ENCODE measurements at regions not wholly inside any gene's neighbourhood (a gene's known extent, or its start where the extent isn't known, plus 50 kb on each side); places are given as distances from the start of the nearest gene placed in this dataset.

GRCh38 chr14:44010595-44010994 is 496.5 kb downstream of the FSCB start:
- Histone ChIP-seq H3K4me1 (ENCODE audit: control insufficient read depth, extremely low read depth, insufficient read depth, low read length) (no peaks in the 10 kb centered on the region), H3K9me3 (ENCODE audit: control insufficient read depth, insufficient read depth, low read depth, low read length) (no peaks in the 10 kb centered on the region), H3K27me3 (ENCODE audit: control insufficient read depth, insufficient read depth, low read length) (no peaks in the 10 kb centered on the region), H3K36me3 (ENCODE audit: control insufficient read depth, insufficient read depth, low read length) (no peaks in the 10 kb centered on the region), H3K79me2 (ENCODE audit: control insufficient read depth, insufficient read depth, low read length) (no peaks in the 10 kb centered on the region), H2AFZ (ENCODE audit: low read length) (no peak overlapping the region), H3K4me3 (replicated peaks in 1 of 4; ENCODE audit: control extremely low read depth in 1 of 4, insufficient read depth in 1 of 4, low read depth in 3 of 4, low read length in 4 of 4) (no peak overlapping the region), H3K4me2 (ENCODE audit: extremely low read depth, insufficient read depth, low read length) (no peak overlapping the region), H3K27ac (ENCODE audit: insufficient read depth, low read length) (no peak overlapping the region), H4K20me1 (ENCODE audit: control insufficient read depth, extremely low read depth, insufficient read depth, low read length) (no peaks in the 10 kb centered on the region), H3K9ac (ENCODE audit: insufficient read depth, low read length) (no peak overlapping the region)
- DNase-seq (ENCODE audit: low read depth in 2 of 2): no peak
- TF ChIP-seq CTCF (conservative IDR thresholded peaks at IDR 0.05 in 1 of 2, IDR thresholded peaks at IDR 0.05 in 1 of 2; ENCODE audit: low read depth in 1 of 2, low read length in 2 of 2) (no peak), EZH2 (IDR thresholded peaks at IDR 0.05; ENCODE audit: low read length, missing control alignments) (no peak)

DNA sequence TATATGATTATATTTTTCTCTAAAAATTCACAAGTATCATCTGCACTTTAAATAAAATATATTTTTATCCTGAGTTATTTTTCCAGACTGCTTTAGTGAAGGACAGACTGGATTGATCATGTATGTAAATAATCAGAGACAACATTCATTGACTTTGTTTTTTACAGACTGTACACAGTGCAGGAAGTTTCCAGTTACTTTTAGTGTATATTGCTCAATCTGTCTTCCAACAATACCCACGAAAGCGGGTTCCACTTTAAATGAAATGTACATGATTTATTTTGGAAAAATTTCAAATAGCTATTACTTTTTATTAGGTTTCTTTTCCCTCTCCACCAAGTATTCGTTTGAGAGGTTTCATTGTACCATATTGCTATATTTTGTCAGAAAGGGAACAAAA is 497.0 kb downstream of the FSCB start:
- Histone ChIP-seq H4K20me1 (ENCODE audit: control insufficient read depth, extremely low read depth, insufficient read depth, low read length) (no peaks in the 10 kb centered on the region), H3K4me1 (ENCODE audit: control insufficient read depth, extremely low read depth, insufficient read depth, low read length) (no peaks in the 10 kb centered on the region)
- TF ChIP-seq EZH2 (IDR thresholded peaks at IDR 0.05; ENCODE audit: low read length, missing control alignments) (no peak), CTCF (conservative IDR thresholded peaks at IDR 0.05 in 1 of 2, IDR thresholded peaks at IDR 0.05 in 1 of 2; ENCODE audit: low read depth in 1 of 2, low read length in 2 of 2) (no peak)

DNA sequence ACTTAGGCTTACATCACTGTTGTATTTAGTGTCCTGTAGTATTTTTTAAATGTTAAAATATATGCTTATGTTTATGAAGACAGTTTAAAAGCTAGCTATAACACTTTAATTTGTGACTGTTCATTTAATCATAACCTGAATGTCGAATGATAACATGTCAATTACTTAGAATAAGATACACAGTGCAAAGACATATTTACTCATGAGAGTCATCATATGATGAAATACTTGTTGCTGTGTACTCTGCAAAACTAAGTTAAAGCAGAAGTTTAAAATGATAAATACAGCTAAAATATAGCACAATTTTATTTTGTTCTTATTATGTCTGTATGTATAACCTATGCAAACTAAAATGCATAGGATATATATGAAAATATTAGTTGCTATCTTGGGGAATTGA is 497.4 kb downstream of the FSCB start:
- Histone ChIP-seq H3K4me2 (ENCODE audit: extremely low read depth, insufficient read depth, low read length) (no peak overlapping the region), H4K20me1 (ENCODE audit: control insufficient read depth, extremely low read depth, insufficient read depth, low read length) (no peaks in the 10 kb centered on the region), H3K27me3 (ENCODE audit: control insufficient read depth, insufficient read depth, low read length) (no peaks in the 10 kb centered on the region), H3K9me3 (ENCODE audit: control insufficient read depth, insufficient read depth, low read depth, low read length) (no peaks in the 10 kb centered on the region), H2AFZ (ENCODE audit: low read length) (no peak overlapping the region), H3K79me2 (ENCODE audit: control insufficient read depth, insufficient read depth, low read length) (no peaks in the 10 kb centered on the region), H3K36me3 (ENCODE audit: control insufficient read depth, insufficient read depth, low read length) (no peaks in the 10 kb centered on the region), H3K27ac (ENCODE audit: insufficient read depth, low read length) (no peak overlapping the region), H3K4me3 (replicated peaks in 1 of 4; ENCODE audit: control extremely low read depth in 1 of 4, insufficient read depth in 1 of 4, low read depth in 3 of 4, low read length in 4 of 4) (no peak overlapping the region), H3K4me1 (ENCODE audit: control insufficient read depth, extremely low read depth, insufficient read depth, low read length) (no peaks in the 10 kb centered on the region), H3K9ac (ENCODE audit: insufficient read depth, low read length) (no peak overlapping the region)
- TF ChIP-seq EZH2 (IDR thresholded peaks at IDR 0.05; ENCODE audit: low read length, missing control alignments) (no peak), CTCF (conservative IDR thresholded peaks at IDR 0.05 in 1 of 2, IDR thresholded peaks at IDR 0.05 in 1 of 2; ENCODE audit: low read depth in 1 of 2, low read length in 2 of 2) (no peak)
- no peak for DNase-seq (ENCODE audit: low read depth in 2 of 2)

More for the DNA sequence above, 497.0 kb downstream of the FSCB start:
- no peak overlapping the region for H3K4me2 ChIP-seq (ENCODE audit: extremely low read depth, insufficient read depth, low read length)
- no peaks in the 10 kb centered on the region for H3K79me2 ChIP-seq (ENCODE audit: control insufficient read depth, insufficient read depth, low read length)
- H3K9me3 ChIP-seq (ENCODE audit: control insufficient read depth, insufficient read depth, low read depth, low read length): no peaks in the 10 kb centered on the region
- no peaks in the 10 kb centered on the region for H3K27me3 ChIP-seq (ENCODE audit: control insufficient read depth, insufficient read depth, low read length)
- H3K9ac ChIP-seq (ENCODE audit: insufficient read depth, low read length): no peak overlapping the region
- H3K27ac ChIP-seq (ENCODE audit: insufficient read depth, low read length): no peak overlapping the region
- H3K36me3 ChIP-seq (ENCODE audit: control insufficient read depth, insufficient read depth, low read length): no peaks in the 10 kb centered on the region
- DNase-seq (ENCODE audit: low read depth in 2 of 2): no peak
- no peak overlapping the region for H2AFZ ChIP-seq (ENCODE audit: low read length)
- H3K4me3 ChIP-seq (replicated peaks in 1 of 4; ENCODE audit: control extremely low read depth in 1 of 4, insufficient read depth in 1 of 4, low read depth in 3 of 4, low read length in 4 of 4): no peak overlapping the region
